GM10266 (cell line): ENCODE measurements at regions not wholly inside any gene's neighbourhood (a gene's known extent, or its start where the extent isn't known, plus 50 kb on each side); places are given as distances from the start of the nearest gene placed in this dataset.
A peak's percentile ranks its signal among the peaks of the same experiment; 100 is the strongest.
"Not testable (repeated sequence)": the region's sequence is repeated elsewhere in the genome, so short reads cannot be mapped to it uniquely, and the experiment has no call there.

ENCODE experiments used
- DNase-seq: peaks from one replicate; pipeline ENCODE4 v3.0.0; 2012; ENCODE audit errors: extremely low spot score
- CTCF ChIP-seq: IDR thresholded peaks from 2 replicates; pipeline ENCODE4 v1.5.1; 2012; ENCODE audit warnings: mild to moderate bottlenecking, low read depth; ENCODE audit not compliant: control insufficient read depth, insufficient read depth; ENCODE audit errors: missing control alignments

GRCh38 chr12:89768586-89769482 lies 60.2 kb upstream of the ATP2B1 start:
- TF ChIP-seq CTCF: no peak
- DNase-seq: no peak

- no peak for DNase-seq
- no peak for TF ChIP-seq CTCF
Observed at GRCh38 chr12:89765959-89766824, 57.6 kb upstream of the ATP2B1 start.

- DNase-seq: not testable (repeated sequence)
Observed at GRCh38 chr12:89764164-89764563, 55.5 kb upstream of the ATP2B1 start.

- TF ChIP-seq CTCF: no peak
- DNase-seq: peak; percentile 14
Observed at GRCh38 chr12:89762498-89763170, 54.0 kb upstream of the ATP2B1 start.

GRCh38 chr12:89760783-89761182 lies 52.1 kb upstream of the ATP2B1 start:
- no peak for DNase-seq
- no peak for TF ChIP-seq CTCF
